ENCODE measurements at regions not wholly inside any gene's neighbourhood (a gene's known extent, or its start where the extent isn't known, plus 50 kb on each side); places are given as distances from the start of the nearest gene placed in this dataset.

DNA sequence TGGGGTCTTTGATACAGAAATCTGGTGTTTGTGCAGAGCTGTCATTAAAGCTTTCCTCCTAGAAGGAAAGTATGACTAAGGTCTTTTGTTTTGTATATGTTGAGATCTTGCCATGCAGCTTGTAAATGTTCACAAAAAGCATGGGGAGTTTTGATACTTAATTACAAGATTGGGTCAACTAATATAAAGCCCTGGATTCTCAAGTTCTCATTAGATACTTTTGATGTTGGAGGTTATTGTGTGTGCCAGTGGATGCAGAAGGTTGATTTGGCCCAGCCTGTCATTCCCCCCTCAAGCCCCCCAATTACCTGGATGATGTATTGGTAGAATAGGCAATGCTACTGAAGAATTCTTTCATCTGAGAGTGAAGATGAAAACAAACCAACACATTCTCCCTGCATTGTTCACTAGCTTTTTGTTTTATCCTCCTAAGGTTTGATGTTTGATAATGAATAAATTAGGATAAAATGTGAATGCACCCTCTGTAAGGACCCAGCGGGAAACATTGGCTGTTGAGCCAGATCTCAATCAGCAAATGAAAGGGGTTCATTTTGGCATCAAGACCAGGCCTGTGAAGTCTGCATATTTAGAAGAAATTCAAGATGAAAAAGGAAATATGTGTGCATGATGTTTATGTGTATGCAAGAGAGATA is 61.9 kb upstream of the ADAMTS19 start:
- ChIA-PET POLR2A (no interaction called here), CTCF (no interaction called here)
- no peak overlapping the region for H2AFZ ChIP-seq (ENCODE audit: insufficient read depth, low read depth, low read length, poor library complexity, severe bottlenecking)
- no peaks in the 10 kb centered on the region for H3K79me2 ChIP-seq (ENCODE audit: control insufficient read depth, insufficient read depth, low read length)
- peaks cover 5% of the 10 kb centered on the region for H3K9me3 Mint-ChIP-seq (ENCODE audit: insufficient read depth)
- no peaks in the 10 kb centered on the region for H4K20me1 ChIP-seq (ENCODE audit: control insufficient read depth, insufficient read depth, low read length, poor library complexity, severe bottlenecking)
- H3K9ac ChIP-seq (ENCODE audit: low read length) = no peak overlapping the region
- no peak for TF ChIP-seq EZH2 (IDR thresholded peaks at IDR 0.05; ENCODE audit: borderline replicate concordance, insufficient read depth, low read depth, low read length, poor library complexity, severe bottlenecking)
- TF ChIP-seq, protein P1, sequence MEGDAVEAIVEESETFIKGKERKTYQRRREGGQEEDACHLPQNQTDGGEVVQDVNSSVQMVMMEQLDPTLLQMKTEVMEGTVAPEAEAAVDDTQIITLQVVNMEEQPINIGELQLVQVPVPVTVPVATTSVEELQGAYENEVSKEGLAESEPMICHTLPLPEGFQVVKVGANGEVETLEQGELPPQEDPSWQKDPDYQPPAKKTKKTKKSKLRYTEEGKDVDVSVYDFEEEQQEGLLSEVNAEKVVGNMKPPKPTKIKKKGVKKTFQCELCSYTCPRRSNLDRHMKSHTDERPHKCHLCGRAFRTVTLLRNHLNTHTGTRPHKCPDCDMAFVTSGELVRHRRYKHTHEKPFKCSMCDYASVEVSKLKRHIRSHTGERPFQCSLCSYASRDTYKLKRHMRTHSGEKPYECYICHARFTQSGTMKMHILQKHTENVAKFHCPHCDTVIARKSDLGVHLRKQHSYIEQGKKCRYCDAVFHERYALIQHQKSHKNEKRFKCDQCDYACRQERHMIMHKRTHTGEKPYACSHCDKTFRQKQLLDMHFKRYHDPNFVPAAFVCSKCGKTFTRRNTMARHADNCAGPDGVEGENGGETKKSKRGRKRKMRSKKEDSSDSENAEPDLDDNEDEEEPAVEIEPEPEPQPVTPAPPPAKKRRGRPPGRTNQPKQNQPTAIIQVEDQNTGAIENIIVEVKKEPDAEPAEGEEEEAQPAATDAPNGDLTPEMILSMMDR (IDR thresholded peaks at IDR 0.05) = no peak
- no peaks in the 10 kb centered on the region for H3K9me3 ChIP-seq (ENCODE audit: control extremely low read depth in 1 of 3, control insufficient read depth in 2 of 3, insufficient read depth in 1 of 3, low read length in 2 of 3)
- no peak overlapping the region for H3K4me3 ChIP-seq (ENCODE audit: control extremely low read depth in 1 of 5, extremely low read depth in 1 of 5, insufficient read depth in 1 of 5, low read depth in 2 of 5, low read length in 4 of 5)
- intact Hi-C loops (cut with micrococcal nuclease) = no loop called here
- H3K27ac ChIP-seq (ENCODE audit: low read length in 2 of 2) = no peak overlapping the region
- no peaks in the 10 kb centered on the region for H3K27me3 Mint-ChIP-seq
- 100% methylated on average over 1 of the region's 1 CpG for WGBS (ENCODE audit: insufficient coverage)
- H3K27ac Mint-ChIP-seq = no peak overlapping the region
- no peaks in the 10 kb centered on the region for H3K4me1 Mint-ChIP-seq
- DNase-seq (no peak), ATAC-seq (ENCODE audit: low read depth) (no peak)
- H3K27me3 ChIP-seq (replicated peaks in 1 of 4; ENCODE audit: control extremely low read depth in 1 of 4, control insufficient read depth in 3 of 4, insufficient read depth in 4 of 4, low read length in 3 of 4) = no peaks in the 10 kb centered on the region
- no peak overlapping the region for H3K4me3 Mint-ChIP-seq
- H3K4me2 ChIP-seq (replicated peaks; ENCODE audit: low read depth, low read length, poor library complexity, severe bottlenecking) = no peak overlapping the region
- no peaks in the 10 kb centered on the region for H3K4me1 ChIP-seq (ENCODE audit: control insufficient read depth in 2 of 2, insufficient read depth in 2 of 2, low read length in 2 of 2)
- H3K36me3 ChIP-seq (replicated peaks in 1 of 2; ENCODE audit: control extremely low read depth in 1 of 2, control insufficient read depth in 1 of 2, extremely low read depth in 1 of 2, insufficient read depth in 2 of 2, low read length in 1 of 2) = no peaks in the 10 kb centered on the region

GRCh38 chr5:129399069-129399468 is 61.0 kb upstream of the ADAMTS19 start:
- no peaks in the 10 kb centered on the region for H3K79me2 ChIP-seq (ENCODE audit: control insufficient read depth, insufficient read depth, low read length)
- intact Hi-C loops (cut with micrococcal nuclease) = no loop called here
- no CpG with 5 or more reads among the region's 2 CpGs for WGBS (ENCODE audit: insufficient coverage)
- H3K27me3 Mint-ChIP-seq = no peaks in the 10 kb centered on the region
- DNase-seq = no peak
- H3K4me1 Mint-ChIP-seq = no peaks in the 10 kb centered on the region
- H3K36me3 ChIP-seq (replicated peaks in 1 of 2; ENCODE audit: control extremely low read depth in 1 of 2, control insufficient read depth in 1 of 2, extremely low read depth in 1 of 2, insufficient read depth in 2 of 2, low read length in 1 of 2) = no peaks in the 10 kb centered on the region
- no peak overlapping the region for H3K9ac ChIP-seq (ENCODE audit: low read length)
- H3K9me3 Mint-ChIP-seq (ENCODE audit: insufficient read depth) = peaks cover 5% of the 10 kb centered on the region
- H3K4me3 Mint-ChIP-seq = no peak overlapping the region
- ATAC-seq (ENCODE audit: low read depth) = no peak
- ChIA-PET POLR2A (no interaction called here), CTCF (no interaction called here)
- no peaks in the 10 kb centered on the region for H4K20me1 ChIP-seq (ENCODE audit: control insufficient read depth, insufficient read depth, low read length, poor library complexity, severe bottlenecking)
- H3K4me2 ChIP-seq (replicated peaks; ENCODE audit: low read depth, low read length, poor library complexity, severe bottlenecking) = no peak overlapping the region
- H3K27ac ChIP-seq (ENCODE audit: low read length in 2 of 2) = no peak overlapping the region
- no peaks in the 10 kb centered on the region for H3K4me1 ChIP-seq (ENCODE audit: control insufficient read depth in 2 of 2, insufficient read depth in 2 of 2, low read length in 2 of 2)
- H3K27me3 ChIP-seq (replicated peaks in 1 of 4; ENCODE audit: control extremely low read depth in 1 of 4, control insufficient read depth in 3 of 4, insufficient read depth in 4 of 4, low read length in 3 of 4) = no peaks in the 10 kb centered on the region
- H2AFZ ChIP-seq (ENCODE audit: insufficient read depth, low read depth, low read length, poor library complexity, severe bottlenecking) = no peak overlapping the region
- no peak for TF ChIP-seq EZH2 (IDR thresholded peaks at IDR 0.05; ENCODE audit: borderline replicate concordance, insufficient read depth, low read depth, low read length, poor library complexity, severe bottlenecking)
- TF ChIP-seq, protein P1 (IDR thresholded peaks at IDR 0.05) = no peak
- H3K4me3 ChIP-seq (ENCODE audit: control extremely low read depth in 1 of 5, extremely low read depth in 1 of 5, insufficient read depth in 1 of 5, low read depth in 2 of 5, low read length in 4 of 5) = no peak overlapping the region
- H3K27ac Mint-ChIP-seq = no peak overlapping the region
- no peaks in the 10 kb centered on the region for H3K9me3 ChIP-seq (ENCODE audit: control extremely low read depth in 1 of 3, control insufficient read depth in 2 of 3, insufficient read depth in 1 of 3, low read length in 2 of 3)
